Fibroblast of villous mesenchyme (primary cell): ENCODE measurements at regions not wholly inside any gene's neighbourhood (a gene's known extent, or its start where the extent isn't known, plus 50 kb on each side); places are given as distances from the start of the nearest gene placed in this dataset.

Source experiments
- DNase-seq: peaks from one replicate; pipeline ENCODE4 v3.0.0-alpha.2; 2010; ENCODE audit warnings: low read depth
- H3K4me3 ChIP-seq: 2 replicates; pipeline ENCODE4 v1.5.1; 2011; ENCODE audit warnings: low read depth, mild to moderate bottlenecking, low read length
- TF ChIP-seq, protein P1 (sequence below): IDR thresholded peaks from 2 replicates; pipeline ENCODE4 v1.5.1; 2012; ENCODE audit warnings: low read depth, mild to moderate bottlenecking, low read length; ENCODE audit not compliant: insufficient read depth

DNA sequence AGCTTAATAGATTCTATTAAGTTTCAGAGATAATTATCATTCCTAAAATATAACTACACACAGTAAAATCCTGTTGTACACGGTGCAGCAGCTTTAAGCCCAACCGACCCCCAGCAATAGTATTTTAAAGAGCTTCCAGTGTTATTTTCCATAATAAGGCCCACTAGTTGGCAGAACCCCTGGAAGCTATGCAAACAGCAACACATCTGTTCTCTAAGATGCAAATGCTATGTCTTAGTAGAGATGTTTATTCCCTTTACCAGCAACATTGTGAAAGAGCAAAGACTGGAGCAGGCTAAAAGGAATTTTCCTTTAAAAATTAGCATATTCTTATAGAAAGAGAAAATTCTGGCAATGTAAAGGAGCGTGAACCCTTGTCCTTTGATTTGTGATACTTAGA, 819.7 kb upstream of the ALCAM start:
- DNase-seq: no peak
- no peak overlapping the region for H3K4me3 ChIP-seq
- TF ChIP-seq, protein P1, sequence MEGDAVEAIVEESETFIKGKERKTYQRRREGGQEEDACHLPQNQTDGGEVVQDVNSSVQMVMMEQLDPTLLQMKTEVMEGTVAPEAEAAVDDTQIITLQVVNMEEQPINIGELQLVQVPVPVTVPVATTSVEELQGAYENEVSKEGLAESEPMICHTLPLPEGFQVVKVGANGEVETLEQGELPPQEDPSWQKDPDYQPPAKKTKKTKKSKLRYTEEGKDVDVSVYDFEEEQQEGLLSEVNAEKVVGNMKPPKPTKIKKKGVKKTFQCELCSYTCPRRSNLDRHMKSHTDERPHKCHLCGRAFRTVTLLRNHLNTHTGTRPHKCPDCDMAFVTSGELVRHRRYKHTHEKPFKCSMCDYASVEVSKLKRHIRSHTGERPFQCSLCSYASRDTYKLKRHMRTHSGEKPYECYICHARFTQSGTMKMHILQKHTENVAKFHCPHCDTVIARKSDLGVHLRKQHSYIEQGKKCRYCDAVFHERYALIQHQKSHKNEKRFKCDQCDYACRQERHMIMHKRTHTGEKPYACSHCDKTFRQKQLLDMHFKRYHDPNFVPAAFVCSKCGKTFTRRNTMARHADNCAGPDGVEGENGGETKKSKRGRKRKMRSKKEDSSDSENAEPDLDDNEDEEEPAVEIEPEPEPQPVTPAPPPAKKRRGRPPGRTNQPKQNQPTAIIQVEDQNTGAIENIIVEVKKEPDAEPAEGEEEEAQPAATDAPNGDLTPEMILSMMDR: no peak

DNA sequence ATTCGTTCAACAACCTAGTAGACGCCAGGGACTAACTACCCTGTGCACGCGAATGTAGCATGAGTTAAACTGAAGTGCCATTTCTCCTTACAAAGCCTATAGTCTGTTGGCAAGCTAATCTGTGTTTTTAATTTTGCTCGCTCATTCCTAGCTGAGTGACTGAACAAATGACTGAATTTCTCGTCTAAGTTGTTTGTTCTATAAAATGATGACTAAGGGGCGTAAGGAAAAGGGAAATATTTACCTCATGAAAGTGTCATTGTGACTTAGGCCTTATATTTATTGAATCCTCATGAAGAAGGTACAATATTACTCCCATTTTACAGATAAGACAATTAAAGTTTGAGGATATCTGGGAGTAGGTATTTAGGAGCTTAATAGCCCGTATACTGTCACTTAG, 818.3 kb upstream of the ALCAM start:
- TF ChIP-seq, protein P1: no peak
- no peak overlapping the region for H3K4me3 ChIP-seq
- no peak for DNase-seq

DNA sequence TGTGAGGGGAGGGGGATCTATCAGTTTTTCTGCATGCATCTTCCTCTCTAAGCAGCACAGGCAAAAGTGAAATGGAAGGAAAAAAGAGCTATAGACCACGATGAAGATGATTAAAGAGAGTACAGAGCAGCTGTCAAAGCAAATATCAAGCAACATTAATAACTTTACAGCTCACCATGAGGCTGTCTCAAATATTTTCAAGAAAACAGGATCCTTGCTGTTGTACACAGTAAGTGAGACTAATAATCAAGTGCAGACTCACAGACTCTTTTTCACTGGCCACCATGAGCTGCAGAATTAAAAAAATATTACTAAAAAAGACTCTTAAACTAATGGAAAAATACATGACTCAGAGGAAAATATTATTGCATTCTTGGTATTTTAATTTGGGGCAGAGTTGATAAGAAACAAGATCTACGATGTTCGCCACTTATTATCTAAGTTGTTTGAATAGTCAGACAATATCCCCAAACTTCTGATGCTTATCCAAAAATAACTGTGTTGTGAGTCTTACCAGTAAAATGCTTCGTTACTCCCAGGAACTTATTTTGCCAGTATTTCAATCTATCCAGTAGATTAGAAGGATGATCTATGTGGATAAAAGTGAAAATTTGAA, 817.5 kb upstream of the ALCAM start:
- TF ChIP-seq, protein P1: no peak
- H3K4me3 ChIP-seq: no peak overlapping the region
- DNase-seq: no peak

DNA sequence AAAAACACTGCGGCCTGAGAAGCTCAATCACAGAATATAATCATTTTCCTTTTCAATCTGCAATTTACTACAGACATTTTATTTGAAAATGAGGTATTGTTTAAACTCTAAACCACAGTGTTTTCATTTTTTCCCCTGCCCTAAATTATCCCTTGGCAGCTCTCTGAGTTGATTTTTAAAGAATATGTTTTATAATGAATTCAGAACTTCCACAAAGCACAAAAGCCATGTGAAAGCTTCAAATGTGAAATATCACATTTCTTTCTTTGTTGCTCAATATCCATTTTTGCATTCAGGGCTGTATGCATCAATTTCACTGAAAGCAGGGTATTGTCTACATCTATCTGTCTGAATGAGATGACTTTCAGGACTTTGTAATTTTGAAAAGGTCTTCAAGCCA, 813.6 kb upstream of the ALCAM start:
- no peak for DNase-seq
- TF ChIP-seq, protein P1: no peak
- no peak overlapping the region for H3K4me3 ChIP-seq

DNA sequence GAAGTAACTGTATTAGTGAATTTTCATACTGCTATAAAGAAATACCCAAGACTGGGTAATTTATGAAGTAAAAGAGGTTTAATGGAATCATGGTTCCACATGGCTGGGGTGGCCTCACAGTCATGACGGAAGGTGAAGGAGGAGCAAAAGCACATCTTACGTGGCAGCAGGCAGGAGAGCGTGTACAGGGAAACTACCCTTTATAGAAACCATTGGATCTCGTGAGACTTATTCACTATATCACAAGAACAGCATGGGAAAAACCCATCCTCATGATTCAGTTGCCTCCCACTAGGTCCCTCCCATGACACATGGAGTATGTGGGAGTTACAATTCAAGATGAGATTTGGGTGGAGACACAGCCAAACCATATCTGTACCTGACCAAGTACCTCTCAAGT, 812.3 kb upstream of the ALCAM start:
- TF ChIP-seq, protein P1: no peak
- H3K4me3 ChIP-seq: no peak overlapping the region
- DNase-seq: no peak

DNA sequence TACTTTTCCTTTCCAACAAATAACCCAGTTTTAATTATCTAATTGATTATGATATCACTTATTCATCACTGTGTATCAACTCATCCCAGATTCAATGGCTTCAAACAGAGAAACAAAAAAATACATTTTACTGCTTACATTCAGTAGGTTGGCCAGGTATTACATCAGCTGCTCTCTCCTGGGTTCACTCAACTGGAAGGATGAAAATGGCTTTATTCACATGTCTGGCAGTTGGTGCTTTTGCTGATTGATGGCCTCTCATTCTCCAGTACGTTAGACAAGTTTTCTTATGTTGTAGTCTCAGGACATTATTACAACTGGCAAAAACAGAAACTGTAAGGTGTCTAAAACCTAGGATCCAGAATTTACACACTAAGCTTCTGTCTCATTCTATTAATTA, 811.0 kb upstream of the ALCAM start:
- H3K4me3 ChIP-seq: no peak overlapping the region
- no peak for DNase-seq
- TF ChIP-seq, protein P1: no peak

DNA sequence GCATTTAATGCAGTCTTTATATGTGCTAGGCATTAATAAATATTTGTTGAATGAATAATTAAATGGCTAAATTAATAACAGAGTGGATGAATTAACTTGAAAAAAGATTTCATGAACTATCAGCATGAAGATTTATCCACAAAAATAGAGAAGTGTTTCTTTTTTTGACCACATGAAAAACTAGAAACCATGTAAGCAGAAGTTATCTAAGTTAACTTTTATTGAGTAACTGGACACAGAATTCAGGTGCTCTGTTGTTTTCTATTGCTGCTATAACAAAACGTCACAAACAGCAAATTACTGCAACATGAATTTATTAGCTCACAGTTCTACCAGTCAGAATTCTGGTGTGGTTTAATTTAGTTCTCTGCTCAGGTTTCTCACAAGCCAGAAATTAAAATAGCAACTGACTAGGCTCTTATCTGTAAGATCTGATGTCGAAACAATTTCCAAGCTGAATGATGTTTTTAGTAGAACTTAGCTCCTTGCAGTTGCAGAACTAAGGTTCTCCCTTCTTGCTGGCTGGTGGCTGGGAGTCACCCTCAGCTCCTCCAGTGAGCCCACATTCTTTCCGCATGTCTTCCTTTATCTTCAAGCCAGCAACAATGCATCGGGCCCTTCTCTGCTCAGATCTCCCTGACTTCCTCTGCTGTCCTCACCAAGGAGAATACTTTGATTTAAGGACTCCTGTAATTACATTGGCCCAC, 810.2 kb upstream of the ALCAM start:
- DNase-seq: peak; percentile 55
- H3K4me3 ChIP-seq: no peak overlapping the region
- TF ChIP-seq, protein P1: no peak
